Activated naive CD8-positive, alpha-beta T cell (primary cell): ENCODE measurements at regions not wholly inside any gene's neighbourhood (a gene's known extent, or its start where the extent isn't known, plus 50 kb on each side); places are given as distances from the start of the nearest gene placed in this dataset.
"Not testable (repeated sequence)": the region's sequence is repeated elsewhere in the genome, so short reads cannot be mapped to it uniquely, and the experiment has no call there.

ENCODE experiments used
- H3K27ac Mint-ChIP-seq: one replicate; pipeline ENCODE4 v1.8.0; 2021; ENCODE audit warnings: mixed read lengths
- H3K27me3 Mint-ChIP-seq: one replicate; pipeline ENCODE4 v1.8.0; 2021; ENCODE audit warnings: mixed read lengths
- H3K36me3 Mint-ChIP-seq: one replicate; pipeline ENCODE4 v1.8.0; 2021; ENCODE audit warnings: mixed read lengths
- H3K4me1 Mint-ChIP-seq: one replicate; pipeline ENCODE4 v1.8.0; 2021; ENCODE audit warnings: low read depth, mixed read lengths
- H3K4me3 Mint-ChIP-seq: one replicate; pipeline ENCODE4 v1.8.0; 2021; ENCODE audit warnings: mild to moderate bottlenecking, mixed read lengths
- H3K9me3 Mint-ChIP-seq: one replicate; pipeline ENCODE4 v1.8.0; 2021; ENCODE audit warnings: low read depth, mixed read lengths

GRCh38 chr21:15660423-15660804 lies 69.4 kb upstream of the USP25 start:
- no peak overlapping the region for H3K4me3 Mint-ChIP-seq
- no peaks in the 10 kb centered on the region for H3K4me1 Mint-ChIP-seq
- no peaks in the 10 kb centered on the region for H3K9me3 Mint-ChIP-seq
- no peaks in the 10 kb centered on the region for H3K36me3 Mint-ChIP-seq
- peaks cover 2% of the 10 kb centered on the region for H3K27me3 Mint-ChIP-seq
- H3K27ac Mint-ChIP-seq, result no peak overlapping the region

- Mint-ChIP-seq H3K36me3 (no peaks in the 10 kb centered on the region), H3K4me1 (no peaks in the 10 kb centered on the region), H3K27ac (no peak overlapping the region), H3K9me3 (no peaks in the 10 kb centered on the region), H3K4me3 (no peak overlapping the region), H3K27me3 (no peaks in the 10 kb centered on the region)
Observed at GRCh38 chr21:15667010-15667409, 62.8 kb upstream of the USP25 start.

- no peak overlapping the region for H3K4me3 Mint-ChIP-seq
- no peaks in the 10 kb centered on the region for H3K9me3 Mint-ChIP-seq
- no peaks in the 10 kb centered on the region for H3K4me1 Mint-ChIP-seq
- no peaks in the 10 kb centered on the region for H3K27me3 Mint-ChIP-seq
- no peak overlapping the region for H3K27ac Mint-ChIP-seq
- H3K36me3 Mint-ChIP-seq, result no peaks in the 10 kb centered on the region
Observed at GRCh38 chr21:15667819-15668218, 62.0 kb upstream of the USP25 start.

GRCh38 chr21:15669247-15669646 lies 60.5 kb upstream of the USP25 start:
- no peak overlapping the region for H3K27ac Mint-ChIP-seq
- H3K27me3 Mint-ChIP-seq, result no peaks in the 10 kb centered on the region
- H3K36me3 Mint-ChIP-seq, result no peaks in the 10 kb centered on the region
- no peaks in the 10 kb centered on the region for H3K9me3 Mint-ChIP-seq
- H3K4me3 Mint-ChIP-seq, result no peak overlapping the region
- H3K4me1 Mint-ChIP-seq, result no peaks in the 10 kb centered on the region

GRCh38 chr21:15671188-15671587 lies 58.6 kb upstream of the USP25 start:
- H3K4me1 Mint-ChIP-seq, result no peaks in the 10 kb centered on the region

GRCh38 chr21:15672578-15672977 lies 57.2 kb upstream of the USP25 start:
- H3K27me3 Mint-ChIP-seq, H3K4me3 Mint-ChIP-seq, H3K9me3 Mint-ChIP-seq, H3K36me3 Mint-ChIP-seq, H3K27ac Mint-ChIP-seq, H3K4me1 Mint-ChIP-seq: not testable (repeated sequence)

More at GRCh38 chr21:15671188-15671587, 58.6 kb upstream of the USP25 start:
- Mint-ChIP-seq H3K36me3 (no peaks in the 10 kb centered on the region), H3K27ac (no peak overlapping the region), H3K27me3 (no peaks in the 10 kb centered on the region), H3K4me3 (no peak overlapping the region), H3K9me3 (no peaks in the 10 kb centered on the region)

GRCh38 chr21:15676935-15677334 lies 52.8 kb upstream of the USP25 start:
- H3K4me3 Mint-ChIP-seq, result no peak overlapping the region
- H3K9me3 Mint-ChIP-seq, result no peaks in the 10 kb centered on the region
- H3K36me3 Mint-ChIP-seq, result peaks cover 4% of the 10 kb centered on the region
- H3K27ac Mint-ChIP-seq, result no peak overlapping the region
- peaks cover 1% of the 10 kb centered on the region for H3K27me3 Mint-ChIP-seq
- no peaks in the 10 kb centered on the region for H3K4me1 Mint-ChIP-seq

GRCh38 chr21:15679630-15680029 lies 50.2 kb upstream of the USP25 start:
- H3K36me3 Mint-ChIP-seq, result peaks cover 4% of the 10 kb centered on the region
- H3K9me3 Mint-ChIP-seq, result no peaks in the 10 kb centered on the region
- no peak overlapping the region for H3K27ac Mint-ChIP-seq
- H3K4me1 Mint-ChIP-seq, result no peaks in the 10 kb centered on the region
- peaks cover 1% of the 10 kb centered on the region for H3K27me3 Mint-ChIP-seq
- no peak overlapping the region for H3K4me3 Mint-ChIP-seq
